ENCODE measurements at regions not wholly inside any gene's neighbourhood (a gene's known extent, or its start where the extent isn't known, plus 50 kb on each side); places are given as distances from the start of the nearest gene placed in this dataset.

DNA sequence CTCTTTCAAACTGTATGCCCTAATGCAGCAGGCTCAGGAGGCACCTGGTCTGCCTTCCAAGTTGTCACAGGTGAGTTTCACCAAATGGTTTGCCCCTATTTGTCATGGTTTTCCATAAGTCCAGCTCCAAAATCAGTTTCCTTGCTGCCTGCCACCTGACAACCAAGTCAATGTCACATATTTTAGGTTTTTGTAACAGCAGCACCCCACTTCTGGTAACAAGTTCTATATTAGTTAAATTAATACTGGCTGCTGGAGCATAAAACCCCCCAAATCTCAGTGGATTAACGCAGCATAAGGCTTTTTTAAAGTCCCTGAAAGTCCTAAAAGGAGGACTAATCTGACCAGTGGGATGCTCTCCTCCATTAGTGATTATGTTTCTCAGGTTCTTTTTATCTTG is 200.7 kb downstream of the RRAGC start:
- H2BK120ac ChIP-seq (ENCODE audit: low read depth, low read length) = no peak overlapping the region
- no peak overlapping the region for H3K23ac ChIP-seq (ENCODE audit: low read length in 2 of 2)
- H2BK5ac ChIP-seq (ENCODE audit: low read depth, low read length, poor library complexity, severe bottlenecking) = no peak overlapping the region
- H2AFZ ChIP-seq (ENCODE audit: low read depth, low read length) = no peak overlapping the region
- H3K27me3 ChIP-seq (ENCODE audit: control insufficient read depth in 1 of 2, insufficient read depth in 1 of 2, low read length in 2 of 2) = no peaks in the 10 kb centered on the region
- H3K4ac ChIP-seq (ENCODE audit: low read depth in 1 of 2, low read length in 2 of 2) = no peak overlapping the region
- H2BK12ac ChIP-seq (ENCODE audit: low read length in 2 of 2) = no peak overlapping the region
- H3K14ac ChIP-seq (ENCODE audit: low read length in 2 of 2) = no peak overlapping the region
- H3K9ac ChIP-seq (ENCODE audit: low read length) = no peak overlapping the region
- no peak overlapping the region for H4K91ac ChIP-seq (ENCODE audit: low read length)
- no peak overlapping the region for H4K8ac ChIP-seq (ENCODE audit: low read length)
- no peak overlapping the region for H2AK5ac ChIP-seq (ENCODE audit: low read length, severe bottlenecking)
- no peaks in the 10 kb centered on the region for H3K79me1 ChIP-seq (replicated peaks; ENCODE audit: low read length, poor library complexity, severe bottlenecking)
- no peak overlapping the region for H3K18ac ChIP-seq (ENCODE audit: low read depth in 1 of 2, low read length in 2 of 2)
- no CpG with 5 or more reads among the region's 1 CpG for WGBS
- H3K4me1 ChIP-seq (ENCODE audit: control insufficient read depth, insufficient read depth, low read depth, low read length) = no peaks in the 10 kb centered on the region
- DNase-seq = no peak
- no peak overlapping the region for H2BK15ac ChIP-seq (ENCODE audit: low read depth, poor library complexity, severe bottlenecking)
- no peaks in the 10 kb centered on the region for H3K36me3 ChIP-seq (ENCODE audit: control insufficient read depth in 1 of 2, insufficient read depth in 2 of 2, low read depth in 1 of 2, low read length in 2 of 2)
- no peak overlapping the region for H3K4me2 ChIP-seq (ENCODE audit: low read length, poor library complexity, severe bottlenecking)
- peaks cover 14% of the 10 kb centered on the region for H3K9me3 ChIP-seq (ENCODE audit: control insufficient read depth, low read length)
- H3K4me3 ChIP-seq (ENCODE audit: insufficient read depth in 1 of 2, low read depth in 1 of 2, low read length in 2 of 2) = no peak overlapping the region
- H3K27ac ChIP-seq (ENCODE audit: low read length, poor library complexity, severe bottlenecking) = no peak overlapping the region

DNA sequence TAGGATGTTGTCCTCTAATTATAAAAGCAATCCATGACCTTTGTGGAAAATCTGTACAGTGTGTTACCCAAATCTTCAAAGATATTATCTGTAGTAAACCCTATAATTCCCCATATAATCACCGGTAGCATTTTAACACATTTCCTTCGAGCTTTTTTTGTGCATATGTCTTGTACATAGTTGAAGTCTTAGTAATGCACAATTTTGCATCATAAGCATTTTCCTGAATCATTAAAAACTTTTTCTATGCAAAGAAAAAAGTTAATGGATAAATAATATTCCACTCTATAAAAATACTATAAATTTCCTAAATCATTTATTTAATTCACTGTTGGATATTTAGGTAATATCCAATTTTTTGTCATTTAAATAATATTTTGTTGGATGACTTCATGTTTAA is 201.7 kb downstream of the RRAGC start:
- Histone ChIP-seq H2BK5ac (ENCODE audit: low read depth, low read length, poor library complexity, severe bottlenecking) (no peak overlapping the region), H2BK12ac (ENCODE audit: low read length in 2 of 2) (no peak overlapping the region), H3K27me3 (ENCODE audit: control insufficient read depth in 1 of 2, insufficient read depth in 1 of 2, low read length in 2 of 2) (no peaks in the 10 kb centered on the region), H4K8ac (ENCODE audit: low read length) (no peak overlapping the region), H4K91ac (ENCODE audit: low read length) (no peak overlapping the region), H2BK15ac (ENCODE audit: low read depth, poor library complexity, severe bottlenecking) (no peak overlapping the region), H3K4me2 (ENCODE audit: low read length, poor library complexity, severe bottlenecking) (no peak overlapping the region), H3K4me1 (ENCODE audit: control insufficient read depth, insufficient read depth, low read depth, low read length) (no peaks in the 10 kb centered on the region), H3K4ac (ENCODE audit: low read depth in 1 of 2, low read length in 2 of 2) (no peak overlapping the region), H3K23ac (ENCODE audit: low read length in 2 of 2) (no peak overlapping the region), H3K27ac (ENCODE audit: low read length, poor library complexity, severe bottlenecking) (no peak overlapping the region), H3K9me3 (ENCODE audit: control insufficient read depth, low read length) (peaks cover 14% of the 10 kb centered on the region), H3K36me3 (ENCODE audit: control insufficient read depth in 1 of 2, insufficient read depth in 2 of 2, low read depth in 1 of 2, low read length in 2 of 2) (no peaks in the 10 kb centered on the region), H3K18ac (ENCODE audit: low read depth in 1 of 2, low read length in 2 of 2) (no peak overlapping the region), H3K4me3 (ENCODE audit: insufficient read depth in 1 of 2, low read depth in 1 of 2, low read length in 2 of 2) (no peak overlapping the region), H2AFZ (ENCODE audit: low read depth, low read length) (no peak overlapping the region), H3K14ac (ENCODE audit: low read length in 2 of 2) (no peak overlapping the region), H2BK120ac (ENCODE audit: low read depth, low read length) (no peak overlapping the region), H3K9ac (ENCODE audit: low read length) (no peak overlapping the region), H2AK5ac (ENCODE audit: low read length, severe bottlenecking) (no peak overlapping the region), H3K79me1 (replicated peaks; ENCODE audit: low read length, poor library complexity, severe bottlenecking) (no peaks in the 10 kb centered on the region)
- no CpG with 5 or more reads among the region's 2 CpGs for WGBS
- DNase-seq = no peak

DNA sequence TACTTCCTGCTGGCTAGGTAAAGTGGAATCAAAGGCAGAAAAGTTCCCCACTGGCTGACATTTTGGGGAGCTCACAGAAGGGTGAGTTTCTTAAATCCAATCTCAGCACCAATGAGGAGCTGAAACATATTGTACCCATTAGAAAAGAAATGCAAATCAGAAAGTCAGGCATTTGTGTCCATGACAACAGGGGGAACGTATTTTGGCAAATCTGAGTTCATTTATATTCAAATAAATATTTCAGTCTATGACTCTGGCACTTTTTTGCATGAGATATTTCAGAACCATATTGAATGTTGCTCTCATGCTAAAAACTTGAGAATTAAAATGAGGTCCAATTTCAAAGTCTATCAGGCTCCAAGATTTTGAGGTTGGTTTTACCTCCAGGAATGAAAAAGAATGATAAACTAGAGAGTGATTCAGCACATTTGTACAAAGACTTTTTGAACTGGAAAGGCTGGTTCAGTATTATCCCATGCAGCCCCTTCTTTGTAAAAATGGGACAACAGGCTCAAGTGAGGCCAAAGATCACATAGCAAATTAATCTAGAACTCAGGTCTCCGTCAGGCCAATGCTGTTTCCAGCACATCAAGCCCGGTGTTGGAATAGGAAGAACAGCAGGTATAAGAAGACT is 202.2 kb downstream of the RRAGC start:
- H2BK12ac ChIP-seq (ENCODE audit: low read length in 2 of 2) = no peak overlapping the region
- no peaks in the 10 kb centered on the region for H3K27me3 ChIP-seq (ENCODE audit: control insufficient read depth in 1 of 2, insufficient read depth in 1 of 2, low read length in 2 of 2)
- H3K27ac ChIP-seq (ENCODE audit: low read length, poor library complexity, severe bottlenecking) = no peak overlapping the region
- H3K4me2 ChIP-seq (ENCODE audit: low read length, poor library complexity, severe bottlenecking) = no peak overlapping the region
- H3K23ac ChIP-seq (ENCODE audit: low read length in 2 of 2) = no peak overlapping the region
- no peak for DNase-seq
- H2BK15ac ChIP-seq (ENCODE audit: low read depth, poor library complexity, severe bottlenecking) = no peak overlapping the region
- no peak overlapping the region for H4K8ac ChIP-seq (ENCODE audit: low read length)
- H3K9me3 ChIP-seq (ENCODE audit: control insufficient read depth, low read length) = peaks cover 14% of the 10 kb centered on the region
- 80% methylated on average over 2 of the region's 3 CpGs for WGBS
- no peak overlapping the region for H2BK5ac ChIP-seq (ENCODE audit: low read depth, low read length, poor library complexity, severe bottlenecking)
- H2AFZ ChIP-seq (ENCODE audit: low read depth, low read length) = no peak overlapping the region
- no peak overlapping the region for H4K91ac ChIP-seq (ENCODE audit: low read length)
- no peaks in the 10 kb centered on the region for H3K4me1 ChIP-seq (ENCODE audit: control insufficient read depth, insufficient read depth, low read depth, low read length)
- H3K79me1 ChIP-seq (replicated peaks; ENCODE audit: low read length, poor library complexity, severe bottlenecking) = no peaks in the 10 kb centered on the region
- H2BK120ac ChIP-seq (ENCODE audit: low read depth, low read length) = no peak overlapping the region
- H3K36me3 ChIP-seq (ENCODE audit: control insufficient read depth in 1 of 2, insufficient read depth in 2 of 2, low read depth in 1 of 2, low read length in 2 of 2) = no peaks in the 10 kb centered on the region
- H3K18ac ChIP-seq (ENCODE audit: low read depth in 1 of 2, low read length in 2 of 2) = no peak overlapping the region
- H2AK5ac ChIP-seq (ENCODE audit: low read length, severe bottlenecking) = no peak overlapping the region
- no peak overlapping the region for H3K4ac ChIP-seq (ENCODE audit: low read depth in 1 of 2, low read length in 2 of 2)
- no peak overlapping the region for H3K9ac ChIP-seq (ENCODE audit: low read length)
- no peak overlapping the region for H3K4me3 ChIP-seq (ENCODE audit: insufficient read depth in 1 of 2, low read depth in 1 of 2, low read length in 2 of 2)
- H3K14ac ChIP-seq (ENCODE audit: low read length in 2 of 2) = no peak overlapping the region

DNA sequence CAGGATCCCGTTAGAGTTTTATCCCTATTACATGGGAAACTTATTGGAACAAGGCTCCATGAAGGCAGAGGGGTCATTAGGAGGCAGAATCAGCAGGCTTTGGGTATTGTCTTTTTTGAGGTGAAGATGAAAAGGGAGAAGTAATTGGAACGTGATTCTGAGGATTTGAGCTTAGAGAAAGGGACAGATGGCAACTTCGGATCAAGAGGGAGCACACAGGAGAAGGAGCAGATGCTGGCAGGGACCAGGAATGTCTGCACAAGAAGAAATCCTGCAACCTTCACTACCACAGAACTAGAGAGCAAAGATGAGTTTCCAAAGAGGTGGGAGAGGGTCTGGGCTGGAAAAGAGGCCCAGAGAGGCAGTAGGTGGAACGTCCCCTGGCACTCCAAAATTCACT is 202.8 kb downstream of the RRAGC start:
- no peaks in the 10 kb centered on the region for H3K79me1 ChIP-seq (replicated peaks; ENCODE audit: low read length, poor library complexity, severe bottlenecking)
- no peak overlapping the region for H2BK5ac ChIP-seq (ENCODE audit: low read depth, low read length, poor library complexity, severe bottlenecking)
- H2BK12ac ChIP-seq (ENCODE audit: low read length in 2 of 2) = no peak overlapping the region
- H3K36me3 ChIP-seq (ENCODE audit: control insufficient read depth in 1 of 2, insufficient read depth in 2 of 2, low read depth in 1 of 2, low read length in 2 of 2) = no peaks in the 10 kb centered on the region
- H3K18ac ChIP-seq (ENCODE audit: low read depth in 1 of 2, low read length in 2 of 2) = no peak overlapping the region
- no peak overlapping the region for H2AK5ac ChIP-seq (ENCODE audit: low read length, severe bottlenecking)
- H3K23ac ChIP-seq (ENCODE audit: low read length in 2 of 2) = no peak overlapping the region
- no peak overlapping the region for H3K4me2 ChIP-seq (ENCODE audit: low read length, poor library complexity, severe bottlenecking)
- H2AFZ ChIP-seq (ENCODE audit: low read depth, low read length) = no peak overlapping the region
- no peak overlapping the region for H2BK15ac ChIP-seq (ENCODE audit: low read depth, poor library complexity, severe bottlenecking)
- no peaks in the 10 kb centered on the region for H3K27me3 ChIP-seq (ENCODE audit: control insufficient read depth in 1 of 2, insufficient read depth in 1 of 2, low read length in 2 of 2)
- no peak overlapping the region for H3K9ac ChIP-seq (ENCODE audit: low read length)
- no peak for DNase-seq
- no peak overlapping the region for H4K8ac ChIP-seq (ENCODE audit: low read length)
- no peak overlapping the region for H3K27ac ChIP-seq (ENCODE audit: low read length, poor library complexity, severe bottlenecking)
- no peak overlapping the region for H4K91ac ChIP-seq (ENCODE audit: low read length)
- no peak overlapping the region for H3K4ac ChIP-seq (ENCODE audit: low read depth in 1 of 2, low read length in 2 of 2)
- H3K14ac ChIP-seq (ENCODE audit: low read length in 2 of 2) = no peak overlapping the region
- 57% methylated on average over 3 of the region's 4 CpGs for WGBS
- H3K4me3 ChIP-seq (ENCODE audit: insufficient read depth in 1 of 2, low read depth in 1 of 2, low read length in 2 of 2) = no peak overlapping the region
- H3K4me1 ChIP-seq (ENCODE audit: control insufficient read depth, insufficient read depth, low read depth, low read length) = no peaks in the 10 kb centered on the region
- H3K9me3 ChIP-seq (ENCODE audit: control insufficient read depth, low read length) = peaks cover 14% of the 10 kb centered on the region
- no peak overlapping the region for H2BK120ac ChIP-seq (ENCODE audit: low read depth, low read length)

All from mesenchymal stem cell (in vitro differentiated cells and primary cell).